ENCODE measurements at regions not wholly inside any gene's neighbourhood (a gene's known extent, or its start where the extent isn't known, plus 50 kb on each side); places are given as distances from the start of the nearest gene placed in this dataset.

GRCh38 chrX:67346667-67347066, 197.2 kb upstream of the AR start:
- no peak overlapping the region for H3K4me3 ChIP-seq (ENCODE audit: low read depth, low read length)
- H3K4me1 ChIP-seq (ENCODE audit: control insufficient read depth, insufficient read depth, low read length): no peaks in the 10 kb centered on the region
- H3K9me3 ChIP-seq (ENCODE audit: control insufficient read depth, insufficient read depth, low read depth, low read length): no peaks in the 10 kb centered on the region; the same call in none of the 2 replicates
- ChIA-PET CTCF (no interaction called here), POLR2A (no interaction called here)
- no peaks in the 10 kb centered on the region for H3K36me3 ChIP-seq (ENCODE audit: control insufficient read depth in 2 of 2, insufficient read depth in 1 of 2, low read length in 2 of 2)
- H3K27ac ChIP-seq (ENCODE audit: extremely low read depth, low read depth, low read length): no peak overlapping the region
- TF ChIP-seq ZNF544 (tag by site-specific recombination; IDR thresholded peaks at IDR 0.05): no peak
- TF ChIP-seq GLIS1 (tag by site-specific recombination; IDR thresholded peaks at IDR 0.05): no peak
- no peak for TF ChIP-seq ZNF48 (tag by site-specific recombination; IDR thresholded peaks at IDR 0.05)
- TF ChIP-seq ZBTB11 (tag by site-specific recombination; conservative IDR thresholded peaks at IDR 0.05; ENCODE audit: low read depth): no peak
- TF ChIP-seq ZNF248 (tag by site-specific recombination; IDR thresholded peaks at IDR 0.05): no peak
- TF ChIP-seq ZNF701 (tag by site-specific recombination; IDR thresholded peaks at IDR 0.05): no peak
- no peak for TF ChIP-seq GLI4 (tag by site-specific recombination; IDR thresholded peaks at IDR 0.05)
- TF ChIP-seq HOXA7 (CRISPR knock-in tag; IDR thresholded peaks at IDR 0.05; ENCODE audit: borderline replicate concordance): no peak
- TF ChIP-seq REPIN1 (tag by site-specific recombination; IDR thresholded peaks at IDR 0.05; ENCODE audit: low read depth): no peak
- TF ChIP-seq YY2 (tag by site-specific recombination; IDR thresholded peaks at IDR 0.05): no peak

GRCh38 chrX:67347145-67347544, 196.7 kb upstream of the AR start:
- POLR2A ChIA-PET: no interaction called here
- no peaks in the 10 kb centered on the region for H3K36me3 ChIP-seq (ENCODE audit: control insufficient read depth in 2 of 2, insufficient read depth in 1 of 2, low read length in 2 of 2)
- no peak overlapping the region for H3K4me3 ChIP-seq (ENCODE audit: low read depth, low read length)
- no peaks in the 10 kb centered on the region for H3K4me1 ChIP-seq (ENCODE audit: control insufficient read depth, insufficient read depth, low read length)
- CTCF ChIA-PET: no interaction called here
- no peaks in the 10 kb centered on the region; the same call in none of the 2 replicates for H3K9me3 ChIP-seq (ENCODE audit: control insufficient read depth, insufficient read depth, low read depth, low read length)
- TF ChIP-seq ZBTB48 (tag by site-specific recombination; IDR thresholded peaks at IDR 0.05) (no peak), SP2 (tag by site-specific recombination; IDR thresholded peaks at IDR 0.05) (no peak), KLF17 (tag by site-specific recombination; IDR thresholded peaks at IDR 0.05) (no peak), TCF7L2 (IDR thresholded peaks at IDR 0.05; ENCODE audit: borderline replicate concordance, low read depth, low read length) (no peak), YY1 (tag by site-specific recombination; IDR thresholded peaks at IDR 0.05) (no peak), ZNF473 (tag by site-specific recombination; IDR thresholded peaks at IDR 0.05) (no peak)
- no peak overlapping the region for H3K27ac ChIP-seq (ENCODE audit: extremely low read depth, low read depth, low read length)

GRCh38 chrX:67351411-67351810, 192.4 kb upstream of the AR start:
- no peak overlapping the region for H3K27ac ChIP-seq (ENCODE audit: extremely low read depth, low read depth, low read length)
- H3K4me3 ChIP-seq (ENCODE audit: low read depth, low read length): no peak overlapping the region
- no peak for TF ChIP-seq ZNF548 (tag by site-specific recombination; IDR thresholded peaks at IDR 0.05)
- TF ChIP-seq ZNF266 (tag by site-specific recombination; IDR thresholded peaks at IDR 0.05; ENCODE audit: low read depth): no peak
- TF ChIP-seq ZFP3 (tag by site-specific recombination; IDR thresholded peaks at IDR 0.05; ENCODE audit: low read depth): no peak
- no peak for TF ChIP-seq ZNF184 (tag by site-specific recombination; IDR thresholded peaks at IDR 0.05)
- TF ChIP-seq ZXDB (tag by site-specific recombination; IDR thresholded peaks at IDR 0.05): no peak
- TF ChIP-seq PBX3 (CRISPR knock-in tag; IDR thresholded peaks at IDR 0.05): no peak
- POLR2A ChIA-PET: no interaction called here
- H3K36me3 ChIP-seq (ENCODE audit: control insufficient read depth in 2 of 2, insufficient read depth in 1 of 2, low read length in 2 of 2): no peaks in the 10 kb centered on the region
- no peaks in the 10 kb centered on the region for H3K4me1 ChIP-seq (ENCODE audit: control insufficient read depth, insufficient read depth, low read length)
- CTCF ChIA-PET: no interaction called here
- no peaks in the 10 kb centered on the region; the same call in none of the 2 replicates for H3K9me3 ChIP-seq (ENCODE audit: control insufficient read depth, insufficient read depth, low read depth, low read length)

All from HEK293 (cell line).